HG03025 (cell line): ENCODE measurements at regions not wholly inside any gene's neighbourhood (a gene's known extent, or its start where the extent isn't known, plus 50 kb on each side); places are given as distances from the start of the nearest gene placed in this dataset.
"Not testable (repeated sequence)": the region's sequence is repeated elsewhere in the genome, so short reads cannot be mapped to it uniquely, and the experiment has no call there.

Experiments
- ATAC-seq: cut with Tn5 transposase; IDR thresholded peaks from one replicate; pipeline ENCODE4 v1.9.1; 2021; ENCODE audit warnings: mild to moderate bottlenecking, moderate library complexity; ENCODE audit not compliant: unreplicated experiment, low FRiP score

DNA sequence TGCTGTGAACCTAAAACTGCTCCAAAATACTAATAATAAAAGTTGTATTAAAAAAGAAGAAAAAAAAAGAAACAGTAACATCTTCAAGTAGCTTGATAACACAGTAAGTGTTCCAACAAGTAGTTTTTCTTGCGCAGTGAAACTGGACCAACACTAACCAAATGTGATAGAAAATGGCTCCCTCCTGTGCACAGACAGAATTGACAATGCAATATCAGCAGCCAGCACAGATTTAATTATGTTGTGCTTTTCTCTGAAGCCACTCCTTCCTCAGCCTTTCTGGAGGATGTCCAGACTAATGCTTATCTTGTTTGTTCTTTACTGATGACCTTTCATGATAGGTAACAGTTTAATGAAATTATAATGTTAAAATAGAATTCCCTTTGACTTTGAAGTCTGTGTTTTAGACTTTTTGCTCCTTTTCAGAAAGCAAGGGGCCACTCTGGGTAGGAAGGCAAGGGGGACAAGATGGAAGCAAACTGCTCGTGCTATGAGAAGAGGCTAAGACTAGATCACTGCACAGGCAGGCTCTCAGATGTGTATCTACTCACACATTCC is 147.1 kb upstream of the RPL34 start:
- ATAC-seq = no peak

DNA sequence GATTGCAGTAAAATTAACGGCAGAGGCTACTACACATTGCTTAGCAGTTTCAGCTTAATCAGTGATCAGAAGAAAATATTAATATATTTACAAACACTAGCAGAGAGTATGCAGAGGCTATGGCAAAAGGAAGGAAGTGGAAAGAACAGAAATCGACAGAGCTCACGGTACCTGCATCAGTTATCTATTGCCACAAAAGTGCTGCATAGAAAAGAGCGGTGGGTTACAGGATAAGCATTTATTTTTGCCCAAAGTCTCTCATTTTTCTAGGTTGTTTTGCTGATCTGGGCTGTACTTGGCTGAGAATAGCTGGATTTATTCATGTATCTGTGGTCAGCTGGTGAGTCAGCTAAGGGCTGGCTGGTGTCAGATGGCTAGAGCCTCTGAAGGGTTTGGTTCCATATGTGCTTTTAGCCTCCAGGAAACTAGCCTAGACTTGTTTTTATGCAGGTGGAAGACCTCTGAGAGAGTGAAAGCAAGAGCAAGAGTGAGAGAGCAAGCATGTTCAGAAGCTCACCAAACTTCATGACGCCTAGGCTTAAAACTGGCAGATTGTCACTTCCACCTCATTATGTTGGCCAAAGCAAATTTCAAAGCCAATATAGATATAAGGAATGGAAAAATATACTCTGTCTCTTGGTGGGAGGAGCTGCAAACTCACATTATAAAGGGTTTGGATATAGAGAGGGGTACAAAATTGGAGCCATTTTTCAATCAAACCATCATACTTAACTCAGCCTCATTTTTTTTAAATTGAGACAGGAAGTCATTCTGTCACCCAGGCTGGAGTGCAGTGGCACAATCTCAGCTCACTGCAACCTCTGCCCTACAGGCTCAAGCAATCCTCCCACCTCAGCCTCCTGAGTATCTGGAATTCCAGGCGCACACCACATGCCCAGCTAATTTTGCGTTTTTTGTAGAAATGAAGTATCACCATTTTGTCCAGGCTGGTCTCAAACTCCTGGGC is 153.2 kb upstream of the RPL34 start:
- ATAC-seq = peak; percentile 98

DNA sequence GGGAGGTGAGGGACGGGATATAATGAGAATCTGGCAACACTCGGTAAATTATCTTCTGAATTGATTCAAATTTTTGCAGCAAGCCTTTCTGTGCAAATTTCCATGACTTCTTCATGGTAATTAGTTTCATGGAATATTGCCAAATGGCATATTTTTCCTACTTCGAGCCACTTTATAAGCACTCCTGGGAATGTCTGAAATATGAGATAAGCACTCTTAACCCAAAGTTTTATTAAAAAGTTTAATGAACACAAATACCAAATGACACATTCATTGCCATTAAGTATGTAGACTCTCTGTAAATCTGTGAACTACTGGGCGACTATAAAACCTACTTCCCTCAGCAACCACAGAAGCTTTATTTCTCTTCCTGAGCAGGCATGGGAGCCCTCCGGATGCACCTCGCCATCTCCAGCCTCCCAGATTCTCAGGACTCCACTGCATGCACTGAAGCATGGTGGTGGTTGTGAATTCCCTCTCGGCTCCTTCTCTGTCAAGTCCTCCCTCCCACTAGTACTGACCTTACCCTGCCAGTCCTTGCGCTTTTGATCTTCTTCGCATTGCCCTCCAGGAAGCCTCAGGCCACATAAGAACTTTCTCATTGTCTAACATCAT is 154.4 kb upstream of the RPL34 start:
- no peak for ATAC-seq

DNA sequence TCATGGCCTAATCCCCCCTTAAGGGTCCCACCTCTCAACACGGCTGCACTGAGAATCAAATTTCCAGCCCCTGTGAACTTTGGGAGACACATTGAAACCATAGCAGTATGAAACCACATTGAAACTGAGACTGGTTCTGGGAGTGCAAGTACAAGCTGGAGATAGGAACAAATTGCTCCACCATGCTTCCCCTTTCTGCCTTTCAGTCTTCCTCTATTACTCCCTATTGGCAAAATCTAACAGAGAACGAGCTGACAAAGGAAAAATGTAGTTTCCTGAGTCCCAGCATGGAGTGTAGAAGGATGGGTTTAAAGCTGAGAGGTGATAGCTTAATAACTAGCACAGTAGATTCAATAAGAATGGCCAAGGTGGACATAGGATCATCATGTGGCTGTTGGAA is 161.7 kb upstream of the RPL34 start:
- no peak for ATAC-seq

DNA sequence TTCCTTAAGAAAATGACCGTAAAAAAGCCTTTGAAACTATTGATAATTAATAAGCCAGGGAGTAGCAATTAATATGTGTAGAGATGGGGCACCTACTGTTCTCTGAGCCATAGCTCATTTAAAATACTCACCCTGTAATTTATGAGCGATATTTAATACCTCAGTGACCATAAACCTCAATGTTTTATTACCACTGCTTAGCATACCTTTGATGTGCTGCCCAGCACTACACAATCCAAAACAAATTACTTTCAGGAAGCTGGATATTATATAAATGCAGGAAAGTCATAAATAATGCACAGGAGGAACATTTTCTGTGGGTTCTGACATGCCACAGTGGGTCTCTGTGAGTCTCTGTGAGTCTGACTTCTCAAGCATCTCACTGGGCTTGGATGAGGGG is 166.1 kb upstream of the RPL34 start:
- ATAC-seq = no peak

DNA sequence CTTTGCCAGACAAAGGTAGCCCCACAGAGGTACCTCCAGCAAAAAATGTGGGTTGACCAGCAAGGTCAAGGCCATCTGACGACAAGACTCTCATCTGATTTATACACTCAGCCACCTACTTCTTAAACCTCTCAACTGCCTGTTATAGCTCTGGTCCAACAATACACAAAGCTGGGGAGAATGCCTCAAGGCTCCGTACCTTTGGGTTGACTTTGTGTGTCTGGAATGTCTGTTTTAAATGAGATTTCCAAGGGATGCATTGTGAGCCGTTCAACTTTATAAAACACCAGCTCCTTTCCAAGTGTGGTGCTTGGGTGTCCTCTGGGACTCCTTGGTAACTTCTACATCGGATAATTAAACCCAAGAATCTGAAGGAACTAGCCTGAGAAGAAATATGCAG is 167.0 kb upstream of the RPL34 start:
- no peak for ATAC-seq

DNA sequence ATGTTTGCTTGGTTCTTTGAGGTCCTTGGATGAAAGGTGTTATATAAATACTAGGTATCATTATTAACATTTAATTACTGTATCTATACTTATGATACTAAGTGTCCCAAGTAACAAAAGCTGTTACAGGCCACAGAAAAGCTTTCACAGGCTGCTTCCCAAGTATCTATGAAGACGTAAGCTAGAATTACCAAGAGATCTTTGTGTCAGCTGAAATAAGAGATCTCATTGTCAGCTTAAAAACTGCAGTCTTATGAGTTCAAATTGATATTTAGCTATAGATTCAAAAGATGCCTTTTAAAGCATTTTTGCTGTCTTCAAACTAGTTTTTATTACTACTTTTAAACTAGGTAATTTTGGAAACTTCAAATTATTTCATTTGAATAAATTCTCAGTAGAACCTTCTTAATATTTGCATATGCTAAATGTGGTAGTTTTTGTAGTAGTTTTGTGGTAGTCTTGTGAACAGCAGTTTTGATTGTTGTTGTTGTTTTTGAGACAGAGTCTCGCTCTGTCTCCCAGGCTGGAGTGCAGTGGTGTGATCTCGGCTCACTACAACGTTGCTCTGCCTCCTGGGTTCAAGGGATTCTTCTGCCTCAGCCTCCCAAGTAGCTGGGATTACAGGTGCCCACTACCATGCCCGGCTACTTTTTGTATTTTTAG is 170.0 kb upstream of the RPL34 start:
- no peak for ATAC-seq

DNA sequence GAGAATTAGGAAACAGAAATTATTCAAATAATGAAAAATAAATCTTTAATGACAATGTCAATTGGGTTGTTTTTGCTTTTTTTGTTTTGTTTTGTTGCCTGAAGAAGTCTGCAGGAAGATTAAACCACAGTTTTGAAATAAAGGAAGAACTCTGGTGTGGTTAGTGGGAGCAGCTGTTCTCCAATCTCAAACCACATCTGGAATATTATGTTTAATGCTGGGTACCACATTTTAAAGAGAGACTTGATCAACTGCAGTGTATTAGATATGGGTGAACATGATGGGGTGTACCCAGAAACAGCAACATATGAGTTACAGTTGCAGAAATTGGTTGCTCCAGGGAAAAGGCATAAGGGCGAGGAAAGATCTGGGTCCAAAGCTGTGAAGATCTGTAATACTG is 171.2 kb upstream of the RPL34 start:
- ATAC-seq = no peak

DNA sequence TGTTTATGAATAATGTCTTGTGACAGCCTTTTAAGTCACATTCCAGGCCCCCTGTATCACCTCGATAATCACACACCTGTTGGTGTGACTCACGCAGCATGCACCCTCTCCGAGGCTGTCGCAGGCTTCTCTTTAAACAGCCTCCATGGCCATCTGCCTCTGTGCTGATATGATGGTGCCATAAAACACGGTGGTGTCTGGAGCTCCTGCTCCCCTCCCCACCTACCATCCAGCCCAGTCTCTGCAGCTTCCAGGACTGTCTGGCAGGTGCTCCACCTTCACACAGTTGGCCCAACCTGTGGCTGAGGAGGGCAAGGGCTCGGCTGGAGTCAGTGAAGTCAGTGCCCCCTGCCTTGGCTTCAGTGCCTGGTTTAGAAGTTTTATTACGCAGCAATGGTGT is 173.8 kb upstream of the RPL34 start:
- ATAC-seq = no peak

DNA sequence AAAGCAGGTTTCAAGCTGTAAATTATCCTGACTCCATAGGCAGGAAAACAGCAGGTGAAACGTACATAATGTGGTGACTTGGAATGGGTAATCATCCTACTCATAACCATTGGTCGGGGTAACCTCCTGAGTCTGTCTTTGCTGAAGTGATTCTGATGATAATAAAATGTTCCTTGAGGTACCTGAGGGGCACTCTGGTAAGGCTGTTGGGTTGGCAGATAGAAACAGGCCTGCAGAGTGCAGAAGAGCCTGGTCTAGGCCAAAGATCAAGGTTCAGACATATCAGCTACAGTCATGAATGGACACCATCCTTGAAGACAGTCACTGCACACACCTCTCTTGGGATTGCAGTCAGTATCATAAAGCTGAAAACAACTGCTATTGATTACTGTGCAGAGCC is 174.7 kb upstream of the RPL34 start:
- no peak for ATAC-seq

DNA sequence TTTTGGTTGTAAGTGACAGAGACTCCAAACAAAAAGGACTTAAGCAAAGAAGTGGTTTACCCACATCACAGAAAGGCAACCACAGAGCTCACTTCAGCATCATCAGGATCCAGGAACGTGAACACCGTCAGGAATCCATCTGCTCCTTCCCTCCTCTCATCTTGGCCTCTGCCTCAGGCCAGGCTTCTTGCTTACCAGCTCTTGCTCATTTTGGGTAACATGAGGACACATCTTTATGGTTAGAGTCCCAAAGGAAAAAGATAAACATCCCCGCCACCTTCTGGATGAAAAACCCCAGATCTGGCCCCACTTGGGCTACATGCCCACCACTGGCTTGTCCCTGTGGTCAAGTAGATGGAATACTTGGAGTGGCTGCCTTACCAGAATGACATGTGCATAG is 176.8 kb upstream of the RPL34 start:
- no peak for ATAC-seq

DNA sequence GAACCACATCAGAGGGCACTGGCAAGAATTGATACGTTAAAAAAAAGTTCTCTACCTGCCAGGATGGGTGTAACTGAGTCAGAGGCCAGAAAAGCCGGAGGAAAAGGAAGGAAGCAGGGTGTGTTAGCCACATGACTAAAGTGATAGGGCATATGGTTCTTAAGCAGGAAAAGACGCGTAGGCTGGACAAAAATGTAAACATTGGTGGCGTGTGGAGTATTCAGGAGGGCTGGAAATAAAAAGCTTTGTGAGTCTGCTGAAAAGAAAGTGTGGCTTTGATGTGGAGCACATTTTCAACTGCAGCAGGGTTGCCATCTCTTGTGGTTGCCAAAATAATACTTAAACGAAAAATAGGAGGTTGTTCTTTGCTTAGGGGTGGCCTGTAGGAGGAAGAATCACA is 186.5 kb upstream of the RPL34 start:
- no peak for ATAC-seq

DNA sequence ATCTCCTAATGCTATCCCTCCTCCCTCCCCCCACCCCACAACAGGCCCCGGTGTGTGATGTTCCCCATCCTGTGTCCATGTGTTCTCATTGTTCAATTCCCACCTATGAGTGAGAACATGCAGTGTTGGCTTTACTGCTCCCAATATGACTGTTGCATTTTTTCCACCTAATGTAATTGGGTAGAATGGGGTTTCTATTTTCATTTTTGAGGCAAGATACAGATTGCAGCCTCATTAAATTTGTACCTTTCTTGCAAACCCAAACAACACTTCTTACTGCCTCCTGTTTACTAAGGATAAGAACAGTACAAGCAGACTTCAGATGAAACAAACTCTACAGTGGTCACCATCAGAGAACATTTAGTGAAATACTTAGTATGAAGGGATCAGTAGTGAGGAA is 187.0 kb upstream of the RPL34 start:
- ATAC-seq = not testable (repeated sequence)

DNA sequence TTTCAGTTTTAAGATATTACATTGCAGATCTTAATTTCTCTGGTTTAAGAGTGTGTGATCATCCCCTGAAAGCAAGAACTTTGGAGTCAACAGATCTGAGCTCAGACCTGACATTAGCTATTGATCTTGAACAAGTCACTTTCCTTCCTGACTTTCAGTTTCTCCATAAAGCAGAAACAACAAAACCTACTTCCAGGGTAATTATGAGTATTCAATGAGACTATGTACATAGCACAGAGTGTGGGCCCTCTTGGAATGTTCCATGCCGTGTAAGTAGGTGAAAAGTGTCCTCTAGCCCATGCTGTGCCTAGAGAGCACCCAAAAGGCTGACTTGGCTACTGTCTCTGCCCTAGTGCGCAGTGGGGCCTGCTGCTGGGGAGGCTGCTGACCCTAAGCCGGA is 188.0 kb upstream of the RPL34 start:
- ATAC-seq = no peak

DNA sequence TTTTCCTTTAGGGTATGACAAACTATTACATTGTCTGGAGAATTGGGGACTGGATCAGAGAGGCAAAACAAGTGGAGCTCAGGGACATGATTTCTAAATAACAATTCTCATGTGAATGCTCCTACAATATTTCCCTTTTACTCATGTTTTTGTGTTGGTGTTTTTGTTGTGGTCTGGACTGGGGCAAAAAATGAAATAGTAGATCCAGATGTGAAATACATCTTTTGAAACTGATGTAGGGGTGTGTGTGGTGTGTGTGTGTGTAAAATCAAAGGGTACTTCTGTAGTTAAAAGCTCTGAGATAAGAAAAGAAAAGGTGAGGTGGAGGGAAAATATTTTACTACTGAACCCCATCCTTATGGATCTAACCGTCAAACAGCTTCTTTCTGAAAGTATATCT is 188.4 kb upstream of the RPL34 start:
- no peak for ATAC-seq

DNA sequence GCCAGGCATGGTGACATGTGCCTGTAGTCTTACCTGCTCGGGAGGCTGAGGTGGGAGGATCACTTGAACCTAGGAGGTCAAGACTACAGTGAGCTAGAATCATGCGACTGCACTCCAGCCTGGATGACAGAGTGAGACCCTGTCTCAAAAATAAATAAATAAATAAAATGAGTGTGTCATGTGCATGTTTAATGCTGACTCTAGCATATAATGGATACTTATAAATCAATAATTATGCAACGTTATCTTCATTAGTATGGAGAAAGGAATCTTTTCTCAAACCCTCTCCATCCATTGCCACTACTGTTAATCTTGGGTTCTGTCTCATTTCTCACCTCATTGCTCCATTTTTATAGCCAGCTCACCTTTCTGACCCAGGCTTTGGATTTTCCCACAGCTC is 189.5 kb upstream of the RPL34 start:
- ATAC-seq = no peak

DNA sequence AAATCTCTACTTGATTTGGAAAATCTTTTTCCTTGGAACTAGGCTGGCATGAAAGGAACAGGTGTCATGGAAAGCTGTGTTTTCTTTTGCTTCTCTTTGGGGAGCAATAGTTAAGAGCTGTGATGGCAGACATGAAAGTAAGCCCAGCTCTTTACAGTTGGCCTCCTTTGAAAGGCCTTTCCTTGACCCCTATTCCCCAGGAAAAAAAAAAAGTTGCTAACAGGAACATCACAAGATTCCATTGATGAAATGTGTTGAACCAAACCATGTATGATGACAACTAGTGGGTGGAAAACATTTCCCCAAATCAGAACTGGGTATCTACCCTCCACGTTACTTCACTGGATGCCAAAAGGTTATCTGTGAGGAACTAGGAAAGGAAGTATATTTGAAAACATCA is 190.7 kb upstream of the RPL34 start:
- ATAC-seq = no peak

DNA sequence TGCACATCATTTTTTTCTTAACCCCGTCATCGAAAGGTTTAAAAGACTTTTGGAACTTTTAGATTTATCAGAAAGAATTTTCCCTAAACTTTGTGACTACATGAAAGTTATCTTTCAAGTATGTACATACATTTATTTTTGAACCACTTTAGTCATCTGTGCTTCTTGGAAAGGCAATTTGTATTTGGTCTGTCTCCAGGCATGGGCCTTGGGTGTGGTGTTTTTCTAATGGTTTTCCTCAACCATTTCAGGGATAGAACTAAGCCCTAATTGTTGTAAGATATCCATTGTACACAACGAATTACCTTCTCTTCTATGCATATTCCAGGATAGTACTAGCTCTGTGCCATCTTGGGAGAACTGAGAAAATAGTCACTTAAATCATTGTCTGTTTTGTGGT is 191.5 kb upstream of the RPL34 start:
- ATAC-seq = no peak

DNA sequence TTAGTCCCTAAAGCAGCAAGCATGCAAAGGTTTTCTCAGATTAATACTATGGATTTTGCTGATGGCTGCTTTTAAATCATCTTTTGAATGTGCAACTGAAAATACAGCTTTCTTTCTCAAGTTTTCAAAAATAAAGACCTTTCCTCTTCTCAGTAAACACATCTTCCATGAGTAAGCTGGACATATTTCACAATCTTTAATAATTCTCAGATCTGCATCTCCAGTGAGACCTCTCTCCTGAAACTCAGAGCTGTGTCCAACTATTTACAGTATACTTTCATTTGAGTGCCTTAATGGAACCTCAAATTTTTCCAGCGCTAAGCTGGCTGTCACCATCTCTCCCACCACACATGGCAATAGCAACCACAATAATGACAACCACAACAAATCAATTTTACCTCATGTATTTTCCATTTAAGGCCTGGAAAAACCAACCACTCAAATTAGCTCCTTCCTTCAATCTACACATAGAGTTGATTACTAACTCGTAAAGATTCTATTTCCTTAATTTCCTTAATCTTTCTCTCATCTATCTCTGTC is 192.4 kb upstream of the RPL34 start:
- no peak for ATAC-seq

DNA sequence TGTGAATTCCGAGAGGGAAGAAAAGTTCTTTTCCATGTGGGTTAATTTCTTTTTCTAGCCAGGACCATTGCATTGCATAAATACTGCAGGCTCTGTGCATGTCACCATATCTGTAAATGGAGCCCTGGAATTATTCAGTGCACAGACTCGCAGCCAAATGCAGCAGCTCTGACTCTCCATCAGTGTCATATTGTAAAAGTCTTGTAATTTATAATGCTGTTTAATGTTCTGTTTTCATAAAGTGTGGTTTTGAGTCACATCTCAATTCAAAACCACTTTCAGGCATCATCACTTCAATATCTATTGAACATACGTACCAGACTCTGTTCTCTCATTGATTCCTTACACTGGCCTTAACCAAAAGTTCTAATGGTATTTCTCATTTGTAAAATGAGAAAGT is 193.9 kb upstream of the RPL34 start:
- no peak for ATAC-seq

DNA sequence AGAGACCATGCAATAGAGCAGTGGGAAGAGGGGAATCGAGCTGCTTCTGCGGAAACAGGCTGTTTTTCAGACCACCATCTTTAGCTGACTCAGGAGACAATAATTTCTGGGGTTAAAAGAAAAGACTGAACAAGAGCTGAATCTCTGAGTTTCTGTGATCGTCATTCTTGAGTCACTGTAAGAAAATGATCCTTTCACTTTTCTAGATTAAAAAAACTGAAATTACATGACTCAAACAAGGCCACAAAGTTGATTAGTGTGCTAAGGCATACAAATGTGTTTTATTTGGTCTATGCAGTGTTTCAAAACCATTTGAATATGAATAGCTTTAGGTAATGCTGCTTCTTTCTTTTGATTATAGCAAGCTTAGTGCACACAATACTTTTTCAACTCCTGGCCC is 194.4 kb upstream of the RPL34 start:
- no peak for ATAC-seq
